ENCODE measurements at regions not wholly inside any gene's neighbourhood (a gene's known extent, or its start where the extent isn't known, plus 50 kb on each side); places are given as distances from the start of the nearest gene placed in this dataset.

GRCh38 chr3:109918740-109919139, 581.4 kb upstream of the DPPA4 start:
- H3K9ac ChIP-seq (ENCODE audit: extremely low read depth, low read length, poor library complexity, severe bottlenecking) = no peak overlapping the region
- no peaks in the 10 kb centered on the region for H3K36me3 ChIP-seq (ENCODE audit: control insufficient read depth, insufficient read depth, low read length)
- no peaks in the 10 kb centered on the region for H3K27me3 ChIP-seq (ENCODE audit: control insufficient read depth, insufficient read depth, low read length, poor library complexity, severe bottlenecking)
- H3K27ac ChIP-seq (ENCODE audit: low read depth, low read length) = no peak overlapping the region
- no peak overlapping the region for H3K4me3 ChIP-seq (ENCODE audit: low read length)
- H3K27me3 Mint-ChIP-seq (ENCODE audit: insufficient read depth) = no peaks in the 10 kb centered on the region
- WGBS, 2 experiments (ENCODE audit: insufficient coverage in 1 of 2, insufficient read length in 1 of 2) = 94 to 100% methylated on average over 1 to 2 of the region's 2 CpGs
- no peak for TF ChIP-seq CTCF (conservative IDR thresholded peaks at IDR 0.05)
- peaks cover 9% of the 10 kb centered on the region for H3K9me3 Mint-ChIP-seq
- H3K36me3 Mint-ChIP-seq (ENCODE audit: low read depth) = peaks cover 2% of the 10 kb centered on the region
- no peak overlapping the region for H3K4me3 Mint-ChIP-seq
- peaks cover 6% of the 10 kb centered on the region for H3K4me1 ChIP-seq (ENCODE audit: control insufficient read depth, insufficient read depth, low read length)
- DNase-seq = no peak
- H3K4me1 Mint-ChIP-seq = peaks cover 13% of the 10 kb centered on the region
- H3K27ac Mint-ChIP-seq = no peak overlapping the region
- H3K9me3 ChIP-seq (ENCODE audit: control insufficient read depth, low read length) = peaks cover 7% of the 10 kb centered on the region

GRCh38 chr3:109920749-109921148, 583.4 kb upstream of the DPPA4 start:
- Histone ChIP-seq H3K9ac (ENCODE audit: extremely low read depth, low read length, poor library complexity, severe bottlenecking) (no peak overlapping the region), H3K27ac (ENCODE audit: low read depth, low read length) (no peak overlapping the region), H3K4me1 (ENCODE audit: control insufficient read depth, insufficient read depth, low read length) (peaks cover 6% of the 10 kb centered on the region), H3K27me3 (ENCODE audit: control insufficient read depth, insufficient read depth, low read length, poor library complexity, severe bottlenecking) (no peaks in the 10 kb centered on the region), H3K9me3 (ENCODE audit: control insufficient read depth, low read length) (no peaks in the 10 kb centered on the region), H3K36me3 (ENCODE audit: control insufficient read depth, insufficient read depth, low read length) (no peaks in the 10 kb centered on the region), H3K4me3 (ENCODE audit: low read length) (no peak overlapping the region)
- Mint-ChIP-seq H3K4me1 (peaks cover 13% of the 10 kb centered on the region), H3K4me3 (no peak overlapping the region), H3K27ac (no peak overlapping the region), H3K9me3 (no peaks in the 10 kb centered on the region), H3K27me3 (ENCODE audit: insufficient read depth) (no peaks in the 10 kb centered on the region), H3K36me3 (ENCODE audit: low read depth) (no peaks in the 10 kb centered on the region)
- 100% methylated on average over 1 of the region's 2 CpGs; no CpG with 5 or more reads in 1 of the 2 experiments for WGBS, 2 experiments (ENCODE audit: insufficient coverage in 1 of 2, insufficient read length in 1 of 2)
- no peak for TF ChIP-seq CTCF (conservative IDR thresholded peaks at IDR 0.05)
- DNase-seq = no peak

GRCh38 chr3:109921509-109921908, 584.2 kb upstream of the DPPA4 start:
- Mint-ChIP-seq H3K27ac (no peak overlapping the region), H3K4me3 (no peak overlapping the region), H3K36me3 (ENCODE audit: low read depth) (no peaks in the 10 kb centered on the region), H3K9me3 (no peaks in the 10 kb centered on the region), H3K4me1 (peaks cover 13% of the 10 kb centered on the region), H3K27me3 (ENCODE audit: insufficient read depth) (no peaks in the 10 kb centered on the region)
- WGBS, 2 experiments (ENCODE audit: insufficient coverage in 1 of 2, insufficient read length in 1 of 2) = 81 to 86% methylated on average over 5 of the region's 5 CpGs
- Histone ChIP-seq H3K27me3 (ENCODE audit: control insufficient read depth, insufficient read depth, low read length, poor library complexity, severe bottlenecking) (no peaks in the 10 kb centered on the region), H3K9ac (ENCODE audit: extremely low read depth, low read length, poor library complexity, severe bottlenecking) (no peak overlapping the region), H3K36me3 (ENCODE audit: control insufficient read depth, insufficient read depth, low read length) (no peaks in the 10 kb centered on the region), H3K4me1 (ENCODE audit: control insufficient read depth, insufficient read depth, low read length) (peaks cover 6% of the 10 kb centered on the region), H3K9me3 (ENCODE audit: control insufficient read depth, low read length) (no peaks in the 10 kb centered on the region), H3K4me3 (ENCODE audit: low read length) (no peak overlapping the region), H3K27ac (ENCODE audit: low read depth, low read length) (no peak overlapping the region)
- TF ChIP-seq CTCF (conservative IDR thresholded peaks at IDR 0.05) = no peak
- no peak for DNase-seq

Data from endodermal cell (in vitro differentiated cells).